GM23338 (cell line): ENCODE measurements at regions not wholly inside any gene's neighbourhood (a gene's known extent, or its start where the extent isn't known, plus 50 kb on each side); places are given as distances from the start of the nearest gene placed in this dataset.

Experiments
- ATAC-seq: fragments of 200-7000 bp; cut with Tn5 transposase; 3 replicates; pipeline ENCODE4 v1.9.1; 2020
- DNase-seq: peaks from one replicate; pipeline ENCODE4 v3.0.0-alpha.2; 2015; ENCODE audit warnings: low spot score
- H2AFZ ChIP-seq: fragments of 200-600 bp; sonication (generic); 2 replicates; pipeline ENCODE4 v1.8.0; 2016; ENCODE audit warnings: antibody characterized with exemption, mild to moderate bottlenecking, moderate library complexity
- H3F3A ChIP-seq: fragments of 200-600 bp; sonication (generic); replicated peaks from 2 replicates; pipeline ENCODE4 v1.8.0; 2017; ENCODE audit warnings: antibody characterized with exemption, mixed run types, low read depth
- H3K27ac ChIP-seq: fragments of 200-600 bp; sonication (generic); 2 replicates; pipeline ENCODE4 v1.6.1; 2016; ENCODE audit warnings: low read depth
- H3K27me3 ChIP-seq: fragments of 200-600 bp; sonication (generic); 2 replicates; pipeline ENCODE4 v1.8.0; 2016; ENCODE audit warnings: mild to moderate bottlenecking, mixed run types, moderate library complexity; ENCODE audit not compliant: insufficient read depth
- H3K36me3 ChIP-seq: fragments of 200-600 bp; sonication (generic); 2 replicates; pipeline ENCODE4 v1.8.0; 2016; ENCODE audit warnings: mild to moderate bottlenecking; ENCODE audit not compliant: insufficient read depth
- H3K4me1 ChIP-seq: fragments of 200-600 bp; sonication (generic); 2 replicates; pipeline ENCODE4 v1.8.0; 2016; ENCODE audit warnings: mild to moderate bottlenecking, moderate library complexity; ENCODE audit not compliant: insufficient read depth
- H3K4me2 ChIP-seq: fragments of 200-600 bp; sonication (generic); 2 replicates; pipeline ENCODE4 v1.7.1; 2017; ENCODE audit warnings: mixed run types
- H3K4me3 ChIP-seq: fragments of 200-600 bp; sonication (generic); 2 replicates; pipeline ENCODE4 v1.6.1; 2016; ENCODE audit warnings: mixed run types
- H3K79me2 ChIP-seq: fragments of 200-600 bp; sonication (generic); replicated peaks from 2 replicates; pipeline ENCODE4 v1.8.0; 2017; ENCODE audit warnings: mild to moderate bottlenecking; ENCODE audit not compliant: insufficient read depth
- H3K9me2 ChIP-seq: fragments of 200-600 bp; sonication (generic); 2 replicates; pipeline ENCODE4 v1.8.0; 2017; ENCODE audit not compliant: insufficient read depth
- H4K20me1 ChIP-seq: fragments of 200-600 bp; sonication (generic); replicated peaks from 2 replicates; pipeline ENCODE4 v1.8.0; 2017; ENCODE audit warnings: mild to moderate bottlenecking; ENCODE audit not compliant: insufficient read depth
- H3K27ac Mint-ChIP-seq: 2 replicates; pipeline ENCODE4 v1.8.0; 2020; ENCODE audit warnings: inconsistent platforms, mild to moderate bottlenecking, moderate library complexity, mixed read lengths
- H3K27me3 Mint-ChIP-seq: 3 replicates; pipeline ENCODE4 v1.8.0; 2022; ENCODE audit warnings: low read depth, mild to moderate bottlenecking, moderate library complexity, mixed read lengths, inconsistent platforms; ENCODE audit not compliant: insufficient read depth, poor library complexity
- H3K36me3 Mint-ChIP-seq: 3 replicates; pipeline ENCODE4 v1.8.0; 2021; ENCODE audit warnings: low read depth, mild to moderate bottlenecking, inconsistent platforms, moderate library complexity, mixed read lengths
- H3K4me1 Mint-ChIP-seq: 3 replicates; pipeline ENCODE4 v1.8.0; 2020; ENCODE audit warnings: mild to moderate bottlenecking, inconsistent platforms, mixed read lengths
- H3K4me3 Mint-ChIP-seq: 3 replicates; pipeline ENCODE4 v1.8.0; 2021; ENCODE audit warnings: moderate library complexity, mild to moderate bottlenecking, inconsistent platforms, mixed read lengths
- H3K9me3 Mint-ChIP-seq: 3 replicates; pipeline ENCODE4 v1.8.0; 2020; ENCODE audit warnings: moderate library complexity, mild to moderate bottlenecking, inconsistent platforms, mixed read lengths
- CREB1 ChIP-seq: fragments of 250-450 bp; sonication (Bioruptor Pico); IDR thresholded peaks from 2 replicates; pipeline ENCODE4 v1.5.0; 2020; ENCODE audit warnings: low read depth, mild to moderate bottlenecking, moderate library complexity
- CTCF ChIP-seq, 2 experiments: fragments of 200-600 bp in 1 of 2; sonication (generic) in 1 of 2; conservative IDR thresholded peaks; 2 replicates each; pipeline versions ENCODE4 v1.5.1 to v1.6.1; 2016 to 2017; ENCODE audit warnings: antibody characterized with exemption in 2 of 2, low read depth in 2 of 2, mild to moderate bottlenecking in 2 of 2, moderate library complexity in 1 of 2
- ETS1 ChIP-seq: IDR thresholded peaks from 2 replicates; pipeline ENCODE4 v1.6.1; 2016; ENCODE audit warnings: antibody characterized with exemption
- EZH2 ChIP-seq: fragments of 200-600 bp; sonication (generic); IDR thresholded peaks from one replicate; pipeline ENCODE4 v1.8.0; 2017; ENCODE audit warnings: antibody characterized with exemption, mild to moderate bottlenecking, low read depth; ENCODE audit not compliant: unreplicated experiment
- EZH2phosphoT487 ChIP-seq: fragments of 200-600 bp; sonication (generic); IDR thresholded peaks from one replicate; pipeline ENCODE4 v1.8.1; 2018; ENCODE audit warnings: antibody characterized with exemption; ENCODE audit not compliant: unreplicated experiment
- JUNB ChIP-seq: IDR thresholded peaks from one replicate; pipeline ENCODE4 v1.6.1; 2016; ENCODE audit warnings: antibody characterized with exemption; ENCODE audit not compliant: unreplicated experiment
- NANOG ChIP-seq: IDR thresholded peaks from 2 replicates; pipeline ENCODE4 v1.6.1; 2016; ENCODE audit warnings: antibody characterized with exemption, borderline replicate concordance
- POLR2AphosphoS5 ChIP-seq: IDR thresholded peaks from 2 replicates; pipeline ENCODE4 v1.6.1; 2016; ENCODE audit warnings: antibody characterized with exemption, low read depth
- REST ChIP-seq: IDR thresholded peaks from one replicate; pipeline ENCODE4 v1.6.1; 2018; ENCODE audit warnings: antibody characterized with exemption; ENCODE audit not compliant: unreplicated experiment
- STAT1 ChIP-seq: IDR thresholded peaks from one replicate; pipeline ENCODE4 v1.6.1; 2016; ENCODE audit warnings: antibody characterized with exemption; ENCODE audit not compliant: unreplicated experiment
- ZNF114 ChIP-seq: fragments of 250-450 bp; sonication (Bioruptor Pico); IDR thresholded peaks from 2 replicates; pipeline ENCODE4 v1.5.0; 2020; ENCODE audit warnings: mild to moderate bottlenecking, moderate library complexity
- ZNF331 ChIP-seq: fragments of 250-450 bp; sonication (Bioruptor Pico); IDR thresholded peaks from 2 replicates; pipeline ENCODE4 v1.5.0; 2020; ENCODE audit warnings: low read depth, mild to moderate bottlenecking, moderate library complexity
- ZNF462 ChIP-seq: fragments of 250-450 bp; sonication (Bioruptor Pico); IDR thresholded peaks from 2 replicates; pipeline ENCODE4 v1.5.0; 2020; ENCODE audit warnings: mild to moderate bottlenecking, moderate library complexity

GRCh38 chr5:6036006-6036405, 342.3 kb downstream of the MED10 start (continued):
- TF ChIP-seq ETS1 (no peak), JUNB (no peak)

GRCh38 chr5:6029811-6030271, 348.5 kb downstream of the MED10 start:
- Histone ChIP-seq H3K79me2 (no peaks in the 10 kb centered on the region), H2AFZ (no peak overlapping the region), H4K20me1 (no peaks in the 10 kb centered on the region), H3K36me3 (no peaks in the 10 kb centered on the region), H3K4me1 (no peaks in the 10 kb centered on the region), H3K4me2 (no peak overlapping the region), H3K27ac (no peak overlapping the region), H3F3A (no peaks in the 10 kb centered on the region), H3K27me3 (no peaks in the 10 kb centered on the region), H3K4me3 (no peak overlapping the region), H3K9me2 (peaks cover 3% of the 10 kb centered on the region; the same call in 1 of the 2 replicates)
- DNase-seq (no peak), ATAC-seq (no peak)
- no peak overlapping the region for H3K27ac Mint-ChIP-seq
- H3K9me3 Mint-ChIP-seq = peaks cover 16% of the 10 kb centered on the region; the same call in 2 of the 3 replicates
- peaks cover 2% of the 10 kb centered on the region; the same call in 1 of the 3 replicates for H3K36me3 Mint-ChIP-seq
- no peak overlapping the region for H3K4me3 Mint-ChIP-seq
- H3K27me3 Mint-ChIP-seq = no peaks in the 10 kb centered on the region
- no peaks in the 10 kb centered on the region for H3K4me1 Mint-ChIP-seq
- no peak for TF ChIP-seq NANOG
- no peak for TF ChIP-seq REST
- TF ChIP-seq STAT1 = no peak
- TF ChIP-seq ZNF114 (CRISPR knock-in tag) = no peak
- no peak for TF ChIP-seq EZH2phosphoT487
- no peak for TF ChIP-seq EZH2
- TF ChIP-seq CTCF (conservative IDR thresholded peaks at IDR 0.05; ENCODE audit: low read depth in 2 of 2) = no peak
- TF ChIP-seq JUNB = no peak
- no peak for TF ChIP-seq ZNF462 (CRISPR knock-in tag)
- TF ChIP-seq POLR2AphosphoS5 = no peak
- TF ChIP-seq ZNF331 (CRISPR knock-in tag) = no peak
- no peak for TF ChIP-seq CREB1 (CRISPR knock-in tag)
